ENCODE measurements at regions not wholly inside any gene's neighbourhood (a gene's known extent, or its start where the extent isn't known, plus 50 kb on each side); places are given as distances from the start of the nearest gene placed in this dataset.

DNA sequence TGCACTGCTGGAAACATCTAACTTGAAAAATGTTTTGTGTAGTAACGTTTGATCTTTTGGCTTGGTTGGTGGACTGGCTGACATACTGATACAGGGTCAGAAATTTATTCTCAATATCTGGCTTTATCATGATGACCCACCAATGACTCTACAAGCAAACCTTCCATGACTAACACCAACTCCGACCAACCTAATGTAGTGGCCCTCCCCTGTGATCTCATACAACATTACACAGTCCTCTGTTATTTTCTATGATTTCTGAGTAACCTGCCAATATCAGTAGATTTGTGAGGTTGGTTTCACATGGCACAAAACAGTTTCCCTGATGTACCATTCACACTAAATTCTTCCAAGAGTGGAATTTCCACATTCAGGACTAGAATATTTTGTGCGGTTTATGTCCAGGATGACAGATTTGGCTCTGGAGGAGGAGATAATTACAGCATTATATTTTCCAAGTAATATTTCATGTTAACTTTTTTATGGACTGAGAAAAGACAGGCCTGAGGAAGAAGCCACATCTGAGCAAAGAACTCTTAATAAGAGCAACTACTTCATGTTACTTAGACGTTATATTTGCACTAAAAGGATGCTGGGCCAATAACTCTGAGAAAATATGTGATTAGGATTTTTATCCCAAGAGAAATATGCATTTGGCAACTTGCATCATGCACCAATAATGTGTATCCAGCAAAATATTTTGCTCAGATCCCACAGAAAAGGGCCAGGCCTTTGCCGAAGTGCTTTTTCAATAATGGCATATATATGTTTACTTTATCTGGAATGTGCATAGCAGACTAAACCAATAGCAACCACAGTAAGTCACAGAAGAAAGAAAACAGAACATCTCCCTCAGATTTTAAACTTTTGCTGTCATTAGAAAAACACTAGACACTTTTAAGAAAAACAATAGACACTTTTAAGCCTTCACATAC lies 273.4 kb downstream of the KCNN2 start:
- TF ChIP-seq TAF1 (IDR thresholded peaks at IDR 0.05; ENCODE audit: borderline replicate concordance, low read depth, low read length) (no peak), POLR2A (IDR thresholded peaks at IDR 0.05; ENCODE audit: low read depth, low read length) (no peak)
- DNase-seq (ENCODE audit: insufficient read length) = no peak
- no peak for FAIRE-seq

DNA sequence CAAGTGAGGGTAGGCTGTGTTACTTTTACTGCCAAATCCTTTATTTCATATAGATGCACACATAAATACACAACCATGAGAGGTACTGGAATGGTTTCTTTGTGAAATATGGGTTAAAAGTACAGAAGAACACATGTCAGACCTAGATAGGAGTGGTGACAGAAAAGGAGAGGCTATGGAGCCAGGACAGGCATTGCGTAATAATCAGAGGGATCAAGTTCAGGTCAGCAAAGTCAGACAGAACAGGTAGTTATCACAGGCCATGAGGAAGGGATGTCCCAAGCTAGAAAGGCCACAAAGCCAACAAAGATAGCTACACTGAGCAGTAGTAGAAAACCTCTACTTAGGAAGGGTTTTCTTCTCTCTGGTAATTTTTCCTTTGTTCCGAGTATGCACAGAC lies 272.6 kb downstream of the KCNN2 start:
- FAIRE-seq (no peak), DNase-seq (ENCODE audit: insufficient read length) (no peak)
- TF ChIP-seq TAF1 (IDR thresholded peaks at IDR 0.05; ENCODE audit: borderline replicate concordance, low read depth, low read length) = no peak
- TF ChIP-seq POLR2AphosphoS5 (IDR thresholded peaks at IDR 0.05; ENCODE audit: low read depth, low read length) = no peak

DNA sequence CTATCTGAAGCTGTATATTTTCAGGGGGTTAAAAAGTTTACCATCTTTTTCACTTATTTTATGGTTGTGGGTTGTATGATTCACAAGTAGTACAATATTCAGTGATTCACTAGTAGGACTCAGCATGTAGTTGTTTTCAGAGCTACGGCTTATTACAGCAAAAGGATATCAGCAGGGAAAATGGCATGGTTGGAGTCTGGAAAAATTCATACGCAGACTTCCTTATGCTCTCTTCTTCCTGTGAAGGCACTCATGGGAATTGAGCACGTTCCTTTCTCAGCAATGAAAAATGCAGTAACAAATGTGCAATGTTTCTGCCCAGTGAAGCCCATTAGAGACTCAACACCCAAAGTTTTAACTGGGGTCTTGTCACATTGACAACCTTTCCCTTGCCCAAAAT lies 250.5 kb downstream of the KCNN2 start:
- no peak for FAIRE-seq
- TF ChIP-seq POLR2AphosphoS5 (IDR thresholded peaks at IDR 0.05; ENCODE audit: low read depth, low read length) (no peak), TAF1 (IDR thresholded peaks at IDR 0.05; ENCODE audit: borderline replicate concordance, low read depth, low read length) (no peak), POLR2A (IDR thresholded peaks at IDR 0.05; ENCODE audit: low read depth, low read length) (no peak)
- DNase-seq (ENCODE audit: insufficient read length) = no peak

DNA sequence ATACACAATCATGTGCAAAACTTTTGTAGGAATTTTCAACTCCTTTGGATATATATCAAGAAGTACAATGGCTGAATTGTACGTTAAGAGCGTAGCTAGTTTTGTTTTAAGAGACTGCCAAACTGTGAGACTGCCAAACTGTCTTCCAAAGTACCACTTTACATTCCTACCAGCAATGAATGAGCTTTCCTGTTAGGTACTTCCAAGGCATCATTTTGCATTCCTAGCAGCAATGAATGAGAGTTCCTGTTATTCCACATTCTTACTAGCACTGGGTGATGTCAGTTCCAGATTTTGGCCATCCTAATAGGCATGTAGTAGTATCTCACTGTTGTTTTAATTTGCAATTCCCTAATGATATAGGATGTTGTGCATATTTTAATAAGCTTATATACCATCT lies 219.3 kb downstream of the KCNN2 start:
- TF ChIP-seq POLR2A (IDR thresholded peaks at IDR 0.05; ENCODE audit: low read depth, low read length) (no peak), POLR2AphosphoS5 (IDR thresholded peaks at IDR 0.05; ENCODE audit: low read depth, low read length) (no peak), TAF1 (IDR thresholded peaks at IDR 0.05; ENCODE audit: borderline replicate concordance, low read depth, low read length) (no peak)
- no peak for FAIRE-seq
- DNase-seq (ENCODE audit: insufficient read length) = no peak

DNA sequence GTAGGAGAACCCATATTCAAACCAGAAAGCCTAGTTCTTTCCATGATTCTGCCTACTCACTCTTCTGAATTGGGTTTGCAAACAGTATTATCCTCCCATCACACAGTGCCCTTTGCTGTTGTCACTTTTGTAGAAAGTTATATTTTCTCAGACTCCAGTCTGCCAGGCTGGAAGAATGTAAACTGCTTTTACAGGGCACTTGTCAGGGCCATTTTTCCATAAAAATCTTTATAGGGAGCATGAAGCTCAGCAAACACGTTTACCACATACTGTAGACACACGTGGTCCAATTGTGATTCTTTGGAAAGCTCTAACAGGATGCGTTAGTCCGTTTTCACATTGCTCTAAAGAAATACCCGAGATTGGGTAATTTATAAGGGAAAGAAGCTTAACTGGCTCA lies 204.0 kb downstream of the KCNN2 start:
- TF ChIP-seq POLR2AphosphoS5 (IDR thresholded peaks at IDR 0.05; ENCODE audit: low read depth, low read length) = no peak
- no peak for TF ChIP-seq TAF1 (IDR thresholded peaks at IDR 0.05; ENCODE audit: borderline replicate concordance, low read depth, low read length)
- TF ChIP-seq POLR2A (IDR thresholded peaks at IDR 0.05; ENCODE audit: low read depth, low read length) = no peak
- DNase-seq (ENCODE audit: insufficient read length) (no peak), FAIRE-seq (no peak)

DNA sequence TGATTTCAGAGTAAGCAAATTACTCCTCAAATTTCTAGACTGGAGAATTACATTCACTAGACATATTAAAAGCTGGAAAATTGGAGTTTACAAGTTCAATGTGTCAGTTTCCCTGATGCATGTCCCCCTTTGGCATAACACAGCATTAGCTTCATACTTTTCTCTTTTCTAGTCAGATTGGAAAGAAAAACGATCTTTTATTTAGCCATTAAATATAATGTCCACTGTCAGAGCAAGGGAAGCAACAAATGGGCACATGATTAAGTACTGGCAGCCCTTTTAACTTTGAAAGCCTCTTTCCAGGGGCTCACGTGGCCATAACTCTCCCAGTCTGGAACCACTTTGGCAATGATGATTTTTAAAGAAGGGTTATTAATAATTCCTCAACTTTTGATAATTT lies 203.3 kb downstream of the KCNN2 start:
- DNase-seq (ENCODE audit: insufficient read length) (no peak), FAIRE-seq (no peak)
- TF ChIP-seq POLR2AphosphoS5 (IDR thresholded peaks at IDR 0.05; ENCODE audit: low read depth, low read length) = no peak
- no peak for TF ChIP-seq POLR2A (IDR thresholded peaks at IDR 0.05; ENCODE audit: low read depth, low read length)

DNA sequence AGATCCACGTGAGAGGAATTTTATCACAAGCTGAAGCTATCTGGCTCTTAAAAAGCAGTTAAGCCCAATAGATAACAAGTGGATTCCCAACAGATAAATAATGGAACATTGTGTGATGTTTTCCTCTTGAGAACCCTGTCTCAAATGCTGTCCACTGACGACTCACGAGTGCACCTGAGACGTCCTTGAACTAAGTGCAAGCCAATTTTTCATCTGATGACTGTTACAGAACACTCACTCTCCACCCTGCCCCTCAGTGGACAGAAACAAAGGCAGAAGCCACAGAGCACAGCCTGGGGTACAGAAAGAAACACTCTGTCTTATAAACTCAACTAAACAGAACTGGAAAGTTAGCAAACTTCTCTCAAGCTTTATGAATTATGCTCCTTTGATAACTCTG lies 199.5 kb downstream of the KCNN2 start:
- TF ChIP-seq TAF1 (IDR thresholded peaks at IDR 0.05; ENCODE audit: borderline replicate concordance, low read depth, low read length) = no peak
- TF ChIP-seq POLR2A (IDR thresholded peaks at IDR 0.05; ENCODE audit: low read depth, low read length) = no peak
- no peak for TF ChIP-seq POLR2AphosphoS5 (IDR thresholded peaks at IDR 0.05; ENCODE audit: low read depth, low read length)
- no peak for DNase-seq (ENCODE audit: insufficient read length)
- FAIRE-seq = no peak

Measured in GM12892 (cell line).